ENCODE measurements at regions not wholly inside any gene's neighbourhood (a gene's known extent, or its start where the extent isn't known, plus 50 kb on each side); places are given as distances from the start of the nearest gene placed in this dataset.
A peak's percentile ranks its signal among the peaks of the same experiment; 100 is the strongest.
"Not testable (repeated sequence)": the region's sequence is repeated elsewhere in the genome, so short reads cannot be mapped to it uniquely, and the experiment has no call there.

DNA sequence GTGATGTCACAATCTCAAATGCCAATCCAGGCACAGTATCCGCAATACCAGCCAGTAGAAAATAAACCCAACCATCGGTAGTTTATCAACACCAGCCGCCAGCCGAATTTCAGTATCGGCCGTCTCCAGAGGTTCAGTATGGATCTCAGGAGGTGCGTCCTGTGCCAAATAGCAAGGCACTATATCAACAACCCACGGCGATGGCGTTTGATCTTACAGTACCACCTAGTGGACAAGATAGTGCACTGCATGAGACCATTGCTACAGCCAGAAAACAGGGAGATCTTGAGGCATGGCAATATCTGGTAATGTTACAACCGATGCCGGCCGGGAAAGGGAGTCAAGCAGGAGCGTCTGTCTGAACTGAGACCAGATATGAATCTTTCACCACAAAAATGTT lies 121.8 kb upstream of the DRD5 start:
- not testable (repeated sequence) for H3K4me1 ChIP-seq (ENCODE audit: control insufficient read depth in 1 of 2, insufficient read depth in 1 of 2, low read depth in 1 of 2, low read length in 1 of 2); H3K36me3 ChIP-seq; H3K27ac ChIP-seq; H3K27me3 ChIP-seq; H3K4me3 ChIP-seq (ENCODE audit: low read depth in 1 of 2, low read length in 1 of 2); H3K9me3 ChIP-seq
- peak; percentile 56 for TF ChIP-seq CTCF (IDR thresholded peaks at IDR 0.05)

DNA sequence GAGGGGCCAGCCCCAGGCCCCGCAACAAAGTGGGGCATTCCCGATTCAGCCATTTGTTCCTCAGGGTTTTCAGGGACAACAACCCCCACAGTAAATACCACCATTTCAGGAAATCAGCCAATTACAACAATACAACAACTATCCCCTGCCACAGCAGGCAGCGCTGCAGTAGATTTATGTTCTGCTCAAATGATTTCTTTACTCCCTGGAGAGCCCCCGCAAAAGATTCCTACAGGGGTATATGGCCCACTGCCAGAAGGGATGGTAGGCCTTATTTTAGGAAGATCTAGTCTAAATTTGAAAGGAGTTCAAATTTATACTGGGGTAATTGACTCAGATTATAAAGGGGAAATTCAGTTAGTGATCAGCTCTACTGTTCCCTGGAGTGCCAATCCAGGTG lies 120.5 kb upstream of the DRD5 start:
- H3K27ac ChIP-seq; H3K27me3 ChIP-seq; H3K36me3 ChIP-seq; H3K4me3 ChIP-seq (ENCODE audit: low read depth in 1 of 2, low read length in 1 of 2); H3K9me3 ChIP-seq; H3K4me1 ChIP-seq (ENCODE audit: control insufficient read depth in 1 of 2, insufficient read depth in 1 of 2, low read depth in 1 of 2, low read length in 1 of 2): not testable (repeated sequence)

DNA sequence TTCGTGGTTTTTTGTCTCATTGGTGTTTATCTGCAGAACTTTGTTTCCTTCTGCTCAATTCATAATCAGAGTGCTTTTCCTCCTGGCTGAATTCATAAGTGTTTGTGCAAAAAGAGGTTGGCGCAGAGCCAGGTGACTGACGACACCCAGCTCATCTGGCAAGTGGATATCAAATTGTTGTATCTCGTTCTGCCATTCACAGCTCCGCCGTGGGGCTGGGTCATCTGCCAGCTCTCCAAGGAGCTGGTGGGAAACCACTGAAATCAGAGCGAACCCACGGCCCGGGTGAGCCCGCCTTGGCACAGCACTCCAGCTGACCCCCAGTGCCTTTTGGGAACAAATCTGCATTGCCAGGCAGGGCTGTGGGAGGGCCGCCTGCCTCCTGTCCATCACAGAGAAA lies 110.7 kb upstream of the DRD5 start:
- H3K36me3 ChIP-seq; H3K4me3 ChIP-seq (ENCODE audit: low read depth in 1 of 2, low read length in 1 of 2); H3K9me3 ChIP-seq; H3K27ac ChIP-seq; H3K4me1 ChIP-seq (ENCODE audit: control insufficient read depth in 1 of 2, insufficient read depth in 1 of 2, low read depth in 1 of 2, low read length in 1 of 2); H3K27me3 ChIP-seq: not testable (repeated sequence)

- H3K27me3 ChIP-seq; H3K4me3 ChIP-seq (ENCODE audit: low read depth in 1 of 2, low read length in 1 of 2); H3K4me1 ChIP-seq (ENCODE audit: control insufficient read depth in 1 of 2, insufficient read depth in 1 of 2, low read depth in 1 of 2, low read length in 1 of 2); H3K27ac ChIP-seq; H3K36me3 ChIP-seq; H3K9me3 ChIP-seq: not testable (repeated sequence)
These were observed 104.1 kb upstream of the DRD5 start for GRCh38 chr4:9677357-9677756.

DNA sequence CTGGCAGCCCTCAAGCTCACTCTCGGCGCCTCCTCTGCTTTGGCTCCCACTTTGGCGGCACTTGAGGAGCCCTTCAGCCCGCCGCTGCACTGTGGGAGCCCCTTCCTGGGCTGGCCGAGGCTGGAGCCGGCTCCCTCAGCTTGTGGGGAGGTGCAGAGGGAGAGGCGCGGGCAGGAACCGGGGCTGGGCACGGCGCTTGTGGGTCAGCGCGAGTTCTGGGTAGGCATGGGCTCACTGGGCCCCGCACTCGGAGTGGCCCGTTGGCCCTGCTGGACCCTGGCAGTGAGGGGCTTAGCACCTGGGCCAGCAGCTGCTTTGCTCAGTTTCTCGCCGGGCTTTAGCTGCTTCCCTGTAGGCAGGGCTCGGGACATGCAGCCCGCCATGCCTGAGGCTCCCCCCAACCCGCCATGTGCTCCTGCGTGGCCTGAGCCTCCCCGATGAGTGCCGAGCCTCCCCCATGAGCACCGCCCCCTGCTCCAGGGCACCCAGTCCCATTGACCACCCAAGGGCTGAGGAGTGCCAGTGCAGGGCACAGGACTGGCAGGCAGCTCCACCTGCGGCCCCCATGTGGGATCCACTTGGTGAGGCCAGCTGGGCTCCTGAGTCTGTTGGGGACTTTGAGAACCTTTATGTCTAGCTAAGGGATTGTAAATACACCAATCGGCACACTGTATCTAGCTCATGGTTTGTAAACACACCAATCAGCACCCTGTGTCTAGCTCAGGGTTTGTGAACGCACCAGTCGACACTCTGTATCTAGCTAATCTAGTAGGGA lies 101.5 kb upstream of the DRD5 start:
- Histone ChIP-seq H3K9me3 (no peaks in the 10 kb centered on the region), H3K4me1 (ENCODE audit: control insufficient read depth in 1 of 2, insufficient read depth in 1 of 2, low read depth in 1 of 2, low read length in 1 of 2) (no peaks in the 10 kb centered on the region), H3K27ac (no peak overlapping the region), H3K4me3 (ENCODE audit: low read depth in 1 of 2, low read length in 1 of 2) (no peak overlapping the region), H3K36me3 (no peaks in the 10 kb centered on the region), H3K27me3 (peaks cover under 1% of the 10 kb centered on the region)
- TF ChIP-seq CTCF (IDR thresholded peaks at IDR 0.05), result no peak

DNA sequence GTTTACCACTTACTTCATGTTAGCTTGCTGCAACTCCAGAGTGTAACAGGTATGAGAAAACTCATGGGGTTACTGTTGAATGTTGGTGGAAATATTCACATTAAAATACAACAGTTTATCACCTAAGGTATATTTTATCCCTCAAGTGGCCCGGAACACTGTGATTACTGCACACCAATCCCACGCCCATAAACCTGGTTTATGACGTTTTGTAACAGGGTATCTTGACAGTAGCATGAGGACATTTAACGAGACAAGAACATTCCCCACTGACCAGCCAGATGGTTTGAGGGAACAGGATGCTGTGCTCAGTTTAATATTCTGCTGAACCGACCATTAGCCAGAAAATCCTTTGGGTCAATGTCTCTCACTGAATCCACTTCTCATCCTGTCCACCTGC lies 98.3 kb upstream of the DRD5 start:
- H3K27me3 ChIP-seq; H3K27ac ChIP-seq; H3K4me3 ChIP-seq (ENCODE audit: low read depth in 1 of 2, low read length in 1 of 2); H3K36me3 ChIP-seq; H3K4me1 ChIP-seq (ENCODE audit: control insufficient read depth in 1 of 2, insufficient read depth in 1 of 2, low read depth in 1 of 2, low read length in 1 of 2); H3K9me3 ChIP-seq: not testable (repeated sequence)

GRCh38 chr4:9685016-9685415 lies 96.4 kb upstream of the DRD5 start:
- not testable (repeated sequence) for H3K36me3 ChIP-seq; H3K27ac ChIP-seq; H3K4me1 ChIP-seq (ENCODE audit: control insufficient read depth in 1 of 2, insufficient read depth in 1 of 2, low read depth in 1 of 2, low read length in 1 of 2); H3K9me3 ChIP-seq; H3K4me3 ChIP-seq (ENCODE audit: low read depth in 1 of 2, low read length in 1 of 2)
- H3K27me3 ChIP-seq, result peaks cover 16% of the 10 kb centered on the region

- Histone ChIP-seq H3K9me3 (no peaks in the 10 kb centered on the region), H3K4me3 (ENCODE audit: low read depth in 1 of 2, low read length in 1 of 2) (no peak overlapping the region), H3K27ac (no peak overlapping the region), H3K4me1 (ENCODE audit: control insufficient read depth in 1 of 2, insufficient read depth in 1 of 2, low read depth in 1 of 2, low read length in 1 of 2) (no peaks in the 10 kb centered on the region), H3K36me3 (no peaks in the 10 kb centered on the region), H3K27me3 (peaks cover 23% of the 10 kb centered on the region)
- TF ChIP-seq CTCF (IDR thresholded peaks at IDR 0.05), result no peak
These were observed 95.7 kb upstream of the DRD5 start for GRCh38 chr4:9685692-9686091.

DNA sequence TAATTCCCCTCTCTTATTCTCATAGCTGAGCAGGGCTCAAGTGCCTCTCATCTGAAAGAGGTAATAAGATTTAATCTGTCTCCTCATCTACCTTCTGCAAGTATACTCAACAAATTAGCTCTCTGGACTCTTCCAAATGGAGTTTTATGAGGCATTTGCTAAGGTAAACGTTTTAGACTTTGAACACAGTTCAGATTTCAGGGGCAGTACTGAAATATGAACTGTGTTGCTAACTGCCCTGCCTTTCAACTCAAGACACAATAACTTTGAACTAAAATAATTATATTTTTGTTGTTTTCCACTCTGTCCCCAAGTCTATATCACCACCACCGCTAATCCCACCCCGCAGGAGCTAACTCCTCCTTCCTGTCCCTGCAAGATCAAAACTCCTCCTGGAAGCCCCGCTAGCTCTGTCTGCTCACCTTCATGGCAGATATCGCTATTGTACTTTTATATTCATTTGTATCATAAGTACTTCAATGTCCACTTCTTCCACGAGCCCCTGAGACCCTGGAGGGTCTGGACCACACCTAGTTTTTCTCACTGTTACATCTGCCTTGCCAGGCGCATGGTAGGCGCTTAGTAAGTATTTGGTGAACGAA lies 90.7 kb upstream of the DRD5 start:
- not testable (repeated sequence) for H3K36me3 ChIP-seq; H3K27ac ChIP-seq; H3K9me3 ChIP-seq; H3K4me1 ChIP-seq (ENCODE audit: control insufficient read depth in 1 of 2, insufficient read depth in 1 of 2, low read depth in 1 of 2, low read length in 1 of 2)
- Histone ChIP-seq H3K27me3 (peaks cover 27% of the 10 kb centered on the region), H3K4me3 (ENCODE audit: low read depth in 1 of 2, low read length in 1 of 2) (peak overlapping the region; percentile 55 to 57)

Measured in neutrophil (primary cell).